ENCODE measurements at regions not wholly inside any gene's neighbourhood (a gene's known extent, or its start where the extent isn't known, plus 50 kb on each side); places are given as distances from the start of the nearest gene placed in this dataset.

DNA sequence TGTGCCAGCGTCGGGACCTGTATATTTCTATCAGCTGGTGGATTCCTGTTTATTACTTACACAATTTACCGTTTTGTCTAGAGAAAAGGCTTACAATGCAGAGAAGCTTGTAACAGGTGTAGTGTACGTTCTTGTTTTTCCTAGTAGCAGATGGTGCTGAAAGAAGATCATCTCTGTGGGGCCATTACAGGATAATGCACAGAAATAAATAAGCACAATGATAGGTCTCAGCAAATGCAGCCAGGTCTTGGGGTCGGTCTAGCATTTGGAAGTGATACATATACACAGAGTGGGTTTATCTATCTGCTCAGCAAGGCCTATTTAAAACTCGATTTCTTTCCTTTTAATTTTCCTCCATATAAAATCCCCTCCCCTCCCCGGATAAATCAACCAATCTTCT is 180.9 kb upstream of the LCORL start:
- Histone ChIP-seq H3K36me3 (ENCODE audit: control insufficient read depth in 1 of 2, insufficient read depth in 2 of 2, low read length in 2 of 2) (no peaks in the 10 kb centered on the region), H3K4me1 (ENCODE audit: control insufficient read depth in 1 of 2, insufficient read depth in 2 of 2, low read length in 2 of 2) (no peaks in the 10 kb centered on the region), H3K4me3 (ENCODE audit: low read depth in 1 of 2, low read length in 2 of 2) (no peak overlapping the region), H3K27ac (ENCODE audit: low read length) (no peak overlapping the region), H3K27me3 (ENCODE audit: low read depth, low read length) (no peaks in the 10 kb centered on the region), H3K9me3 (ENCODE audit: control insufficient read depth in 1 of 2, low read length in 2 of 2) (no peaks in the 10 kb centered on the region)

DNA sequence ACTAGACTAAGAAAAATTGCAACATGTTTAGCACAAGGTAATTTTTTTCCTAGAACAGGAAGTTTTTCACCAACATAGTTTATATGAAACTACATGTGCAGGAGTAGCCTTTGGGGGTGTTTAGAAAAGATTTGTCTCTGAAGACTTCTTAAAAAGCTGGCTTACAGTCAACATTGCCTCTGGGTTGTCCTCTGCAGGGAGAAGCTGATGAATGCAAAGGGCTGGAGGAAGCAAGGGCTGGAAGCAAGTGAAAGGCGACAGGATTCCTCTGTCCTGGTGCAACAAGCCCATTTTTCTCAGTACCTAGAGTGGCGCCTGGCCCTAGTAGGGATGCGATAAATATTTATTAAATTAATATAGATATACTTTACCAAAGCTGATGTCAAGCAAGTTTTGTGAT is 180.3 kb upstream of the LCORL start:
- H3K27me3 ChIP-seq (ENCODE audit: low read depth, low read length) = no peaks in the 10 kb centered on the region
- H3K9me3 ChIP-seq (ENCODE audit: control insufficient read depth in 1 of 2, low read length in 2 of 2) = no peaks in the 10 kb centered on the region
- H3K27ac ChIP-seq (ENCODE audit: low read length) = no peak overlapping the region
- no peaks in the 10 kb centered on the region for H3K36me3 ChIP-seq (ENCODE audit: control insufficient read depth in 1 of 2, insufficient read depth in 2 of 2, low read length in 2 of 2)
- H3K4me3 ChIP-seq (ENCODE audit: low read depth in 1 of 2, low read length in 2 of 2) = no peak overlapping the region
- H3K4me1 ChIP-seq (ENCODE audit: control insufficient read depth in 1 of 2, insufficient read depth in 2 of 2, low read length in 2 of 2) = no peaks in the 10 kb centered on the region

DNA sequence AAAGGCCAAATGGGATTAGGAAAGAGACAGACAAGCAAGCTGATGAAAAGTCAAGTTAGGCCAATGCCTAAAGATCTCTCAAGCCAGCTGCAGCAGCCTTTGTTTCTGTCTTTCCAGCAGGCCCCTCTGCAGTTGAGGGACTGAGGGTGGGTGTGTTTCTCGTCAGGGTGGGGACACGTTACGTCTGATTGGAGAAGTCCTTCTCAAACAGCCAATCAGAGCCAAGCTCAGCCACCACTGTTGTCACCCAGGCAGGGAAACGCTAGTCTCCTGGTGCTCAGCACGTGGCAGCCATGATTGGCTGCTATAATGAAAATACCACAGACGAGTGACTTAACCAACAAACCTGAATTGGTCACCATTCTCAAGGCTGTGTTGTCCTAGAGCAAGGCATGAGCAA is 177.1 kb upstream of the LCORL start:
- H3K9me3 ChIP-seq (ENCODE audit: control insufficient read depth in 1 of 2, low read length in 2 of 2) = no peaks in the 10 kb centered on the region
- no peaks in the 10 kb centered on the region for H3K4me1 ChIP-seq (ENCODE audit: control insufficient read depth in 1 of 2, insufficient read depth in 2 of 2, low read length in 2 of 2)
- no peaks in the 10 kb centered on the region for H3K27me3 ChIP-seq (ENCODE audit: low read depth, low read length)
- H3K36me3 ChIP-seq (ENCODE audit: control insufficient read depth in 1 of 2, insufficient read depth in 2 of 2, low read length in 2 of 2) = no peaks in the 10 kb centered on the region
- no peak overlapping the region for H3K4me3 ChIP-seq (ENCODE audit: low read depth in 1 of 2, low read length in 2 of 2)
- H3K27ac ChIP-seq (ENCODE audit: low read length) = no peak overlapping the region

DNA sequence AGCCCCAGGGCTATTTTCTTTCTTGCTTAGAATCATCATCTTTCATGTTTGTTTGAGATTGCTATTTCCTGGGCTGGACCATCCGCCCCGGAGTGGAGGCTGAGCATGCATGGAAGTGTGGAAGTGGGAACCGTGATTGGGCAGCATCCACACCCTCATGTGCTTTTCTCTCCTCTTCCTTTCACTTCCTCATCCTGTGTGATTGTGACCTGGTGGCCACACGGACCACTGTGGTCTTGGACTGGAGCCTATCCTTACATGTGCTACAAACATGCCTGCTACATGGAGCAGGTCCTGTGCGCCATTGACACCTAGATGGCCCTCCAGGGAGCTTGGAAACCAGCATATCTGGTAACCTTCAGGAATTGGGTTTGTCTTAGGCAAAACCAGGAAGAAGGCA is 175.9 kb upstream of the LCORL start:
- Histone ChIP-seq H3K4me1 (ENCODE audit: control insufficient read depth in 1 of 2, insufficient read depth in 2 of 2, low read length in 2 of 2) (no peaks in the 10 kb centered on the region), H3K9me3 (ENCODE audit: control insufficient read depth in 1 of 2, low read length in 2 of 2) (no peaks in the 10 kb centered on the region), H3K27me3 (ENCODE audit: low read depth, low read length) (no peaks in the 10 kb centered on the region), H3K4me3 (ENCODE audit: low read depth in 1 of 2, low read length in 2 of 2) (no peak overlapping the region), H3K27ac (ENCODE audit: low read length) (no peak overlapping the region), H3K36me3 (ENCODE audit: control insufficient read depth in 1 of 2, insufficient read depth in 2 of 2, low read length in 2 of 2) (no peaks in the 10 kb centered on the region)

DNA sequence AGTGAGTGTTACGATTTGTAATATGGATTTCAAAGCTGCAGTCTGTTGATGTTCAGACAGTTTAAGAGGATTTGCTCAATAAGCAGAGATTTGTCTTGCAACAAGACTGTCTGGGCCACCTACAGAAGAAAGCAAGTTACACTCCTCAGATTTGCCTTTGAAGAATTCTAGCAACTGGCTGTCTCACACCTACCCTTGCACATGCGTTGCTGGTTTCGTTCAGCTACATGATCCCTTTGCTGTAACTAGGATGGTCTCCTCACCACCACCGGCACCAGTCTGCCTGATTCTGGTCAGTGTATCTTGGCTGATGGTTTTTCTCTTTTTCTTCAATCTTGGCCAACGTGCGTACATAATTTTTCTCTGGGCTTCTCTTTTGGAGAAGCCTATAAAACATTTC is 172.7 kb upstream of the LCORL start:
- Histone ChIP-seq H3K27ac (ENCODE audit: low read length) (no peak overlapping the region), H3K4me3 (ENCODE audit: low read depth in 1 of 2, low read length in 2 of 2) (no peak overlapping the region), H3K4me1 (ENCODE audit: control insufficient read depth in 1 of 2, insufficient read depth in 2 of 2, low read length in 2 of 2) (no peaks in the 10 kb centered on the region), H3K27me3 (ENCODE audit: low read depth, low read length) (no peaks in the 10 kb centered on the region), H3K9me3 (ENCODE audit: control insufficient read depth in 1 of 2, low read length in 2 of 2) (no peaks in the 10 kb centered on the region), H3K36me3 (ENCODE audit: control insufficient read depth in 1 of 2, insufficient read depth in 2 of 2, low read length in 2 of 2) (no peaks in the 10 kb centered on the region)

DNA sequence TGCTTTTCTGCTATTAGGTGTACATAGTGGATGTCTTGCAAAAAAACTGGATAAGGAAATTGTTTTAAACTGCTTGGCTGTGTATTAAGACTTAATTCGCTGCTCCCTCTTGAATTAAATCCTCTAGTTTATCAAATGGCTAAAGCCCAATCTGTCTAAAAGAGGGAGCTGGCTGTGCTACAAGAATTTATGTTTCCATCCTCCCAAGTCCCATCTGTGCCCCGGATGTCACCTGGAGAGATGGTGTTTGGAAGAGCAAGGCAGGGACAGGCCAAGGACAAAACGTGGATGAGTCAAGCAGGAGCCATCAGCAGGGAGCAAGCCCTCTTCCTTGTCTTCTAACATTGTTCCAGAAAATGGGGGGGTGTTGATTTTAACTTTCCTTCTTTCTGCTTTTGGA is 171.3 kb upstream of the LCORL start:
- no peak overlapping the region for H3K27ac ChIP-seq (ENCODE audit: low read length)
- no peaks in the 10 kb centered on the region for H3K36me3 ChIP-seq (ENCODE audit: control insufficient read depth in 1 of 2, insufficient read depth in 2 of 2, low read length in 2 of 2)
- no peaks in the 10 kb centered on the region for H3K4me1 ChIP-seq (ENCODE audit: control insufficient read depth in 1 of 2, insufficient read depth in 2 of 2, low read length in 2 of 2)
- H3K9me3 ChIP-seq (ENCODE audit: control insufficient read depth in 1 of 2, low read length in 2 of 2) = no peaks in the 10 kb centered on the region
- H3K27me3 ChIP-seq (ENCODE audit: low read depth, low read length) = no peaks in the 10 kb centered on the region
- no peak overlapping the region for H3K4me3 ChIP-seq (ENCODE audit: low read depth in 1 of 2, low read length in 2 of 2)

DNA sequence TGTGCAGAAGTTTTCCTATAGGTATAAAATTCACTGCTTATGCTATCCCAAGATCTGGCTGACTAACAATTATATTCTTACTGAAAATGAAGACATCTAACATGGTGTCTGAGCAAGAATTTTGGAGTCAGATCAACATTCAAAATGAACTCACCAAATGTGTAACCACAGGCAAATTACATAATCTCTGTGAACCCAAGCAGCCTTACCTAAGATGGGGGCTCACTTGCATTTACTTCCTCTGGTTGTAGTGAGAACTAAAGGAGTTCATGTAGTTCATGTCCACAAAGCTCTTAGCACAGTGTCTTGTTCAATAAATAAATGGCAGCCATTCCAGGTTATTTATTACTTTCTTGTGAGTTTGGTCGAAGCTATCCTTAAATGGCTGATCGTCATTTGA is 163.9 kb upstream of the LCORL start:
- Histone ChIP-seq H3K27me3 (ENCODE audit: low read depth, low read length) (no peaks in the 10 kb centered on the region), H3K4me3 (ENCODE audit: low read depth in 1 of 2, low read length in 2 of 2) (no peak overlapping the region), H3K36me3 (ENCODE audit: control insufficient read depth in 1 of 2, insufficient read depth in 2 of 2, low read length in 2 of 2) (no peaks in the 10 kb centered on the region), H3K9me3 (ENCODE audit: control insufficient read depth in 1 of 2, low read length in 2 of 2) (no peaks in the 10 kb centered on the region), H3K27ac (ENCODE audit: low read length) (no peak overlapping the region), H3K4me1 (ENCODE audit: control insufficient read depth in 1 of 2, insufficient read depth in 2 of 2, low read length in 2 of 2) (no peaks in the 10 kb centered on the region)

DNA sequence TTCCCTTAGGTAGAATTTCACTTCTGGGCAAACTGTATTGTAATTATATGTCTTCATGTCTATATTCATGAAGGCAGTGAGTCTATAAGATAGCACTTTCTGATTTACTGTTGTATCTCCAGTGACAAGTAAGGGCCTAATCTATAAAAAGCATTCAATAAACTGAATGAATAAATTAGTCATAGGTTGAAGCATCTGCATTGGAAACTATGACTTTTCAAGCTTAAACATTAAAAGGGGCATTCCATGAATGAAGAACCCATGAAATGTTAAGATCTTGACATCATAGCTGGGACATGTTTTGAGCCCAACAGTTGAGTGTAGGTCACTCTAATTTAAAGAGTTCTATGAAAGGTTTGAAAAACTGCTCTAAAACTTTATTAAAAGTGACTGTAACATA is 159.3 kb upstream of the LCORL start:
- H3K27me3 ChIP-seq (ENCODE audit: low read depth, low read length) = no peaks in the 10 kb centered on the region
- no peaks in the 10 kb centered on the region for H3K9me3 ChIP-seq (ENCODE audit: control insufficient read depth in 1 of 2, low read length in 2 of 2)
- H3K4me1 ChIP-seq (ENCODE audit: control insufficient read depth in 1 of 2, insufficient read depth in 2 of 2, low read length in 2 of 2) = no peaks in the 10 kb centered on the region
- no peaks in the 10 kb centered on the region for H3K36me3 ChIP-seq (ENCODE audit: control insufficient read depth in 1 of 2, insufficient read depth in 2 of 2, low read length in 2 of 2)
- H3K4me3 ChIP-seq (ENCODE audit: low read depth in 1 of 2, low read length in 2 of 2) = no peak overlapping the region
- no peak overlapping the region for H3K27ac ChIP-seq (ENCODE audit: low read length)

DNA sequence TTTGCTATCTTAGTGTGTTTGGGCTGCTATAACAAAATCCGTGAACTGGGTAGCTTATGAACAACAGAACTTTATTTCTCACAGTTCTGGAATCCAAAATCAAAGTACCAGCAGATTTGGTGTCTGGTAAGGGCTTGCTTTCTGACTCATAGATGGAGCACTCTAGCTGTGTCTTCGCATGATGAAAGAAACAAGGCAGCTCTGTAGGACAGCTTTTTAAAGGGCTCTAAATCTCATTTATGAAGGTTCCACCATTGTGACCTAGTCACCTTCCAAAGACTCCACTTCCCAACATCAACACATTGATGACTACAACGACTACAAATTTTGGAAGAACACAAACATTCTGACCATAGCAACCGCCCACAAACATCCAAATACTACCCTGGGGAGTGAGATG is 158.6 kb upstream of the LCORL start:
- H3K27me3 ChIP-seq (ENCODE audit: low read depth, low read length) = no peaks in the 10 kb centered on the region
- H3K36me3 ChIP-seq (ENCODE audit: control insufficient read depth in 1 of 2, insufficient read depth in 2 of 2, low read length in 2 of 2) = no peaks in the 10 kb centered on the region
- no peak overlapping the region for H3K27ac ChIP-seq (ENCODE audit: low read length)
- no peak overlapping the region for H3K4me3 ChIP-seq (ENCODE audit: low read depth in 1 of 2, low read length in 2 of 2)
- H3K4me1 ChIP-seq (ENCODE audit: control insufficient read depth in 1 of 2, insufficient read depth in 2 of 2, low read length in 2 of 2) = no peaks in the 10 kb centered on the region
- H3K9me3 ChIP-seq (ENCODE audit: control insufficient read depth in 1 of 2, low read length in 2 of 2) = no peaks in the 10 kb centered on the region

DNA sequence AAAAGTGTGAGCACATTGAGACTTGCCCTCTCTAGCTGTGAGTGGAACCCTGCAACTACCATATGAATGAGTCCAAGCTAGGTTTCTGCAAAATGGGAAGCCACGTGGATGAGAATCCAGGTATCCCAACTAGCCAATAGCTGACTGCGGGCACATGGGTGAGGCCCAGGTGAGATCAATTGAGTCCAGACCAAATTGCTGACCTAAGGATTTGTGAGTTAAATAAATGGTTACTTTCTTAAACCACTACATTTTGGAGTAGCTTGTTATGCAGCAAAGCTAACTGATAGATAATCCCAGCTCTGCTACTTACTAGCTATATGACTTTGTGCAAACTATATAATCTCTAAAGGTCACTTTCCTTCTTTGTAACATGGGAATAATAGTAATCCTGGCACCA is 150.3 kb upstream of the LCORL start:
- Histone ChIP-seq H3K9me3 (ENCODE audit: control insufficient read depth in 1 of 2, low read length in 2 of 2) (no peaks in the 10 kb centered on the region), H3K27ac (ENCODE audit: low read length) (no peak overlapping the region), H3K4me1 (ENCODE audit: control insufficient read depth in 1 of 2, insufficient read depth in 2 of 2, low read length in 2 of 2) (no peaks in the 10 kb centered on the region), H3K4me3 (ENCODE audit: low read depth in 1 of 2, low read length in 2 of 2) (no peak overlapping the region), H3K36me3 (ENCODE audit: control insufficient read depth in 1 of 2, insufficient read depth in 2 of 2, low read length in 2 of 2) (no peaks in the 10 kb centered on the region), H3K27me3 (ENCODE audit: low read depth, low read length) (no peaks in the 10 kb centered on the region)

DNA sequence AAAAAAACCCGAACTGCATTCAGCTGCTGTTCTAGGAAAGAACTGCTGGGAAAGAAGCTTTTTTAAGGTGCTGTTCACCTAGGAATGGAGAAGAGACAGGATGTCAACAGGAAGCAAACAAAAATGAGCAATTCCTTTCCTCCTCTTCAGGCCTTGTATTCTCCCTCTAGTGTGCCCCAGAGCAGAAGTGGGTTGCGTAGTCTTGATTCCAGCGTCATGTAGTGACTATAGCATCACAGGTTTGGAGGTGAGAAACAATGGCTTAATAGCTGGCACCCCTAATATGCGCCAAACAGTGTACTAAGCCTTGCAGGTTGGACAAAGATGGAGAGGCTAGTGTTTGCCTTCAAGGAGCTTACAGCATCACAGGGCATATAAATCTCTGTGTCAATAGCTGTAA is 146.3 kb upstream of the LCORL start:
- Histone ChIP-seq H3K4me3 (ENCODE audit: low read depth in 1 of 2, low read length in 2 of 2) (no peak overlapping the region), H3K9me3 (ENCODE audit: control insufficient read depth in 1 of 2, low read length in 2 of 2) (no peaks in the 10 kb centered on the region), H3K36me3 (ENCODE audit: control insufficient read depth in 1 of 2, insufficient read depth in 2 of 2, low read length in 2 of 2) (no peaks in the 10 kb centered on the region), H3K27me3 (ENCODE audit: low read depth, low read length) (no peaks in the 10 kb centered on the region), H3K27ac (ENCODE audit: low read length) (no peak overlapping the region), H3K4me1 (ENCODE audit: control insufficient read depth in 1 of 2, insufficient read depth in 2 of 2, low read length in 2 of 2) (no peaks in the 10 kb centered on the region)

DNA sequence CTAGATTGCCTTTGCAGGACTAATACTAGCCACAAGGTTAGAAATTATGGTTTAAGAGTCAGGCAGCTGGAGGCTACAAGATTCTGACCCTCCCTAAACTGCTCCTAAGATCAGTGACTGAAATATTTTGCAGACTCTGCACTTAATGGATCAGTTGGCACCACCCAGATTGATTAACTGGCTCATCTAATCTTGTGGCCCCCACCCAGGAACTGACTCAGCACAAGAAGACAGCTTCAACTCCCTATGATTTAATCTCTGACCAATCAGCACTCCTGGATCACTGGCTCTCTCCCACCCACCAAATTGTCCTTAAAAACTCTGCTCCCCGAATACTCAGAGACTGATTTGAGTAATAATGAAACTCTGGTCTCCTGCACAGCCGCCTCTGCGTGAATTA is 145.4 kb upstream of the LCORL start:
- Histone ChIP-seq H3K27ac (ENCODE audit: low read length) (no peak overlapping the region), H3K4me1 (ENCODE audit: control insufficient read depth in 1 of 2, insufficient read depth in 2 of 2, low read length in 2 of 2) (no peaks in the 10 kb centered on the region), H3K36me3 (ENCODE audit: control insufficient read depth in 1 of 2, insufficient read depth in 2 of 2, low read length in 2 of 2) (no peaks in the 10 kb centered on the region), H3K27me3 (ENCODE audit: low read depth, low read length) (no peaks in the 10 kb centered on the region), H3K4me3 (ENCODE audit: low read depth in 1 of 2, low read length in 2 of 2) (no peak overlapping the region), H3K9me3 (ENCODE audit: control insufficient read depth in 1 of 2, low read length in 2 of 2) (no peaks in the 10 kb centered on the region)

All from muscle layer of duodenum (tissue), 2 donors.